ENCODE measurements at regions not wholly inside any gene's neighbourhood (a gene's known extent, or its start where the extent isn't known, plus 50 kb on each side); places are given as distances from the start of the nearest gene placed in this dataset.
"Not testable (repeated sequence)": the region's sequence is repeated elsewhere in the genome, so short reads cannot be mapped to it uniquely, and the experiment has no call there.

DNA sequence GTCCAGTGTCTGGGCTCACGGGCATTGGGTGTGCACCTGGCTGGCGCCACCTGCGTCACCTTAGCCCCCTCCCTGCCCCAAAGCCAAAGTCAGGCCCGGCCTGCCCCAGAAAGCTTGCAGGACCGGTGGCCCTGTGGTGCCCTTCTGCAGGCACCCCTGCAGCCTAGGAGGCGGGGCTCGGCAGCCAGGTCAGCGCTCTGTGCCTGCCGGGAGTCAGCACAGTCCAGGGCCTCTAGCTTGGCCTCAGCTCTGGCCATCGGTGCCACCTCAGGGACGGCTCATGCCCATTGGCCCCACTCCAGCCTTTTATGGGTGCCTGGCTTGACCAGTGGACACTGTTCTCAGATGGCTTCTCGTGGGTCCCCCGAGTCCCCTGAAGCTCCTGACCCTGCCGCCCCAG, 118.5 kb downstream of the TMEM121 start:
- TF ChIP-seq, protein P1, sequence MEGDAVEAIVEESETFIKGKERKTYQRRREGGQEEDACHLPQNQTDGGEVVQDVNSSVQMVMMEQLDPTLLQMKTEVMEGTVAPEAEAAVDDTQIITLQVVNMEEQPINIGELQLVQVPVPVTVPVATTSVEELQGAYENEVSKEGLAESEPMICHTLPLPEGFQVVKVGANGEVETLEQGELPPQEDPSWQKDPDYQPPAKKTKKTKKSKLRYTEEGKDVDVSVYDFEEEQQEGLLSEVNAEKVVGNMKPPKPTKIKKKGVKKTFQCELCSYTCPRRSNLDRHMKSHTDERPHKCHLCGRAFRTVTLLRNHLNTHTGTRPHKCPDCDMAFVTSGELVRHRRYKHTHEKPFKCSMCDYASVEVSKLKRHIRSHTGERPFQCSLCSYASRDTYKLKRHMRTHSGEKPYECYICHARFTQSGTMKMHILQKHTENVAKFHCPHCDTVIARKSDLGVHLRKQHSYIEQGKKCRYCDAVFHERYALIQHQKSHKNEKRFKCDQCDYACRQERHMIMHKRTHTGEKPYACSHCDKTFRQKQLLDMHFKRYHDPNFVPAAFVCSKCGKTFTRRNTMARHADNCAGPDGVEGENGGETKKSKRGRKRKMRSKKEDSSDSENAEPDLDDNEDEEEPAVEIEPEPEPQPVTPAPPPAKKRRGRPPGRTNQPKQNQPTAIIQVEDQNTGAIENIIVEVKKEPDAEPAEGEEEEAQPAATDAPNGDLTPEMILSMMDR (IDR thresholded peaks at IDR 0.05): not testable (repeated sequence)
- not testable (repeated sequence) for TF ChIP-seq EZH2 (IDR thresholded peaks at IDR 0.05; ENCODE audit: borderline replicate concordance, insufficient read depth, low read depth, low read length, poor library complexity, severe bottlenecking)
